Right lobe of liver (tissue), 4 donors: ENCODE measurements at regions not wholly inside any gene's neighbourhood (a gene's known extent, or its start where the extent isn't known, plus 50 kb on each side); places are given as distances from the start of the nearest gene placed in this dataset.

Experiments
- POLR2A ChIP-seq: fragments of 450-650 bp; IDR thresholded peaks from one replicate; pipeline ENCODE4 v1.6.1; 2017; ENCODE audit warnings: antibody characterized with exemption, mild to moderate bottlenecking
- TF ChIP-seq, protein P1 (sequence below), 4 donors: fragments of 200-600 bp in 3 of 4; fragments of 450-650 bp in 1 of 4; IDR thresholded peaks; one replicate each; pipeline versions ENCODE4 v1.5.1 to v1.8.0; 2016 to 2022; ENCODE audit warnings: antibody characterized with exemption in 4 of 4, mild to moderate bottlenecking in 2 of 4
- donor health status: DM: no; HTN: no; CAD: no.
- donor health status: DM: no; HTN: no; CAD: no.
- donor health status: DM: no; HTN: yes; CAD: no.

GRCh38 chr22:27218012-27218920 is 560.9 kb downstream of the MIAT start:
- TF ChIP-seq, protein P1, sequence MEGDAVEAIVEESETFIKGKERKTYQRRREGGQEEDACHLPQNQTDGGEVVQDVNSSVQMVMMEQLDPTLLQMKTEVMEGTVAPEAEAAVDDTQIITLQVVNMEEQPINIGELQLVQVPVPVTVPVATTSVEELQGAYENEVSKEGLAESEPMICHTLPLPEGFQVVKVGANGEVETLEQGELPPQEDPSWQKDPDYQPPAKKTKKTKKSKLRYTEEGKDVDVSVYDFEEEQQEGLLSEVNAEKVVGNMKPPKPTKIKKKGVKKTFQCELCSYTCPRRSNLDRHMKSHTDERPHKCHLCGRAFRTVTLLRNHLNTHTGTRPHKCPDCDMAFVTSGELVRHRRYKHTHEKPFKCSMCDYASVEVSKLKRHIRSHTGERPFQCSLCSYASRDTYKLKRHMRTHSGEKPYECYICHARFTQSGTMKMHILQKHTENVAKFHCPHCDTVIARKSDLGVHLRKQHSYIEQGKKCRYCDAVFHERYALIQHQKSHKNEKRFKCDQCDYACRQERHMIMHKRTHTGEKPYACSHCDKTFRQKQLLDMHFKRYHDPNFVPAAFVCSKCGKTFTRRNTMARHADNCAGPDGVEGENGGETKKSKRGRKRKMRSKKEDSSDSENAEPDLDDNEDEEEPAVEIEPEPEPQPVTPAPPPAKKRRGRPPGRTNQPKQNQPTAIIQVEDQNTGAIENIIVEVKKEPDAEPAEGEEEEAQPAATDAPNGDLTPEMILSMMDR (IDR thresholded peaks at IDR 0.05): no peak
- no peak for TF ChIP-seq POLR2A
